Activated naive CD8-positive, alpha-beta T cell (primary cell): ENCODE measurements at regions not wholly inside any gene's neighbourhood (a gene's known extent, or its start where the extent isn't known, plus 50 kb on each side); places are given as distances from the start of the nearest gene placed in this dataset.

Experiments used
- H3K27ac Mint-ChIP-seq: one replicate; pipeline ENCODE4 v1.8.0; 2021; ENCODE audit warnings: mixed read lengths
- H3K27me3 Mint-ChIP-seq: one replicate; pipeline ENCODE4 v1.8.0; 2021; ENCODE audit warnings: mixed read lengths
- H3K36me3 Mint-ChIP-seq: one replicate; pipeline ENCODE4 v1.8.0; 2021; ENCODE audit warnings: mixed read lengths
- H3K4me1 Mint-ChIP-seq: one replicate; pipeline ENCODE4 v1.8.0; 2021; ENCODE audit warnings: low read depth, mixed read lengths
- H3K4me3 Mint-ChIP-seq: one replicate; pipeline ENCODE4 v1.8.0; 2021; ENCODE audit warnings: mild to moderate bottlenecking, mixed read lengths
- H3K9me3 Mint-ChIP-seq: one replicate; pipeline ENCODE4 v1.8.0; 2021; ENCODE audit warnings: low read depth, mixed read lengths

GRCh38 chrX:129235903-129236302 is 287.4 kb downstream of the SMARCA1 start:
- no peaks in the 10 kb centered on the region for H3K27me3 Mint-ChIP-seq

GRCh38 chrX:129233786-129234185 is 289.5 kb downstream of the SMARCA1 start:
- no peaks in the 10 kb centered on the region for H3K4me1 Mint-ChIP-seq
- H3K36me3 Mint-ChIP-seq, result no peaks in the 10 kb centered on the region
- no peaks in the 10 kb centered on the region for H3K27me3 Mint-ChIP-seq
- H3K9me3 Mint-ChIP-seq, result no peaks in the 10 kb centered on the region
- no peak overlapping the region for H3K4me3 Mint-ChIP-seq
- H3K27ac Mint-ChIP-seq, result no peak overlapping the region

More at GRCh38 chrX:129235903-129236302, 287.4 kb downstream of the SMARCA1 start:
- Mint-ChIP-seq H3K36me3 (no peaks in the 10 kb centered on the region), H3K4me3 (no peak overlapping the region), H3K9me3 (no peaks in the 10 kb centered on the region), H3K27ac (no peak overlapping the region), H3K4me1 (no peaks in the 10 kb centered on the region)

- Mint-ChIP-seq H3K27me3 (no peaks in the 10 kb centered on the region), H3K36me3 (no peaks in the 10 kb centered on the region), H3K4me3 (no peak overlapping the region), H3K4me1 (no peaks in the 10 kb centered on the region), H3K9me3 (no peaks in the 10 kb centered on the region), H3K27ac (no peak overlapping the region)
Observed at GRCh38 chrX:129230850-129231512, 292.3 kb downstream of the SMARCA1 start.

- H3K4me3 Mint-ChIP-seq, result no peak overlapping the region
- H3K27me3 Mint-ChIP-seq, result no peaks in the 10 kb centered on the region
- H3K36me3 Mint-ChIP-seq, result no peaks in the 10 kb centered on the region
- no peaks in the 10 kb centered on the region for H3K4me1 Mint-ChIP-seq
- no peak overlapping the region for H3K27ac Mint-ChIP-seq
- H3K9me3 Mint-ChIP-seq, result no peaks in the 10 kb centered on the region
Observed at GRCh38 chrX:129230168-129230567, 293.1 kb downstream of the SMARCA1 start.

GRCh38 chrX:129227366-129227765 is 295.9 kb downstream of the SMARCA1 start:
- no peak overlapping the region for H3K4me3 Mint-ChIP-seq

GRCh38 chrX:129193357-129193756 is 329.9 kb downstream of the SMARCA1 start:
- H3K27me3 Mint-ChIP-seq, result no peaks in the 10 kb centered on the region
- no peaks in the 10 kb centered on the region for H3K9me3 Mint-ChIP-seq
- H3K27ac Mint-ChIP-seq, result no peak overlapping the region
- no peak overlapping the region for H3K4me3 Mint-ChIP-seq
- H3K4me1 Mint-ChIP-seq, result no peaks in the 10 kb centered on the region
- H3K36me3 Mint-ChIP-seq, result no peaks in the 10 kb centered on the region

More at GRCh38 chrX:129227366-129227765, 295.9 kb downstream of the SMARCA1 start:
- Mint-ChIP-seq H3K36me3 (no peaks in the 10 kb centered on the region), H3K9me3 (no peaks in the 10 kb centered on the region), H3K4me1 (no peaks in the 10 kb centered on the region), H3K27me3 (no peaks in the 10 kb centered on the region), H3K27ac (no peak overlapping the region)

GRCh38 chrX:129188231-129188630 is 335.1 kb downstream of the SMARCA1 start:
- H3K27ac Mint-ChIP-seq, result no peak overlapping the region
- no peaks in the 10 kb centered on the region for H3K27me3 Mint-ChIP-seq
- H3K36me3 Mint-ChIP-seq, result no peaks in the 10 kb centered on the region
- H3K9me3 Mint-ChIP-seq, result no peaks in the 10 kb centered on the region
- H3K4me1 Mint-ChIP-seq, result no peaks in the 10 kb centered on the region
- no peak overlapping the region for H3K4me3 Mint-ChIP-seq

GRCh38 chrX:129176710-129177109 is 346.6 kb downstream of the SMARCA1 start:
- H3K27ac Mint-ChIP-seq, result no peak overlapping the region
- no peaks in the 10 kb centered on the region for H3K27me3 Mint-ChIP-seq
- no peaks in the 10 kb centered on the region for H3K4me1 Mint-ChIP-seq
- H3K36me3 Mint-ChIP-seq, result no peaks in the 10 kb centered on the region
- H3K9me3 Mint-ChIP-seq, result peaks cover 2% of the 10 kb centered on the region
- H3K4me3 Mint-ChIP-seq, result no peak overlapping the region

GRCh38 chrX:129161108-129161507 is 362.2 kb downstream of the SMARCA1 start:
- no peaks in the 10 kb centered on the region for H3K36me3 Mint-ChIP-seq
- H3K4me3 Mint-ChIP-seq, result no peak overlapping the region
- no peaks in the 10 kb centered on the region for H3K9me3 Mint-ChIP-seq
- H3K27ac Mint-ChIP-seq, result no peak overlapping the region
- H3K4me1 Mint-ChIP-seq, result no peaks in the 10 kb centered on the region
- H3K27me3 Mint-ChIP-seq, result no peaks in the 10 kb centered on the region

GRCh38 chrX:129158505-129158904 is 364.8 kb downstream of the SMARCA1 start:
- H3K36me3 Mint-ChIP-seq, result no peaks in the 10 kb centered on the region
- no peak overlapping the region for H3K4me3 Mint-ChIP-seq
- H3K27me3 Mint-ChIP-seq, result no peaks in the 10 kb centered on the region
- H3K4me1 Mint-ChIP-seq, result no peaks in the 10 kb centered on the region
- no peak overlapping the region for H3K27ac Mint-ChIP-seq
- no peaks in the 10 kb centered on the region for H3K9me3 Mint-ChIP-seq

GRCh38 chrX:129145840-129146272 is 377.4 kb downstream of the SMARCA1 start:
- Mint-ChIP-seq H3K4me1 (no peaks in the 10 kb centered on the region), H3K27me3 (no peaks in the 10 kb centered on the region), H3K9me3 (no peaks in the 10 kb centered on the region), H3K27ac (no peak overlapping the region), H3K4me3 (no peak overlapping the region), H3K36me3 (no peaks in the 10 kb centered on the region)

- Mint-ChIP-seq H3K4me1 (no peaks in the 10 kb centered on the region), H3K36me3 (no peaks in the 10 kb centered on the region), H3K27me3 (no peaks in the 10 kb centered on the region), H3K4me3 (no peak overlapping the region), H3K27ac (no peak overlapping the region), H3K9me3 (no peaks in the 10 kb centered on the region)
Observed at GRCh38 chrX:129145385-129145784, 377.9 kb downstream of the SMARCA1 start.

- Mint-ChIP-seq H3K36me3 (no peaks in the 10 kb centered on the region), H3K4me3 (no peak overlapping the region), H3K27ac (no peak overlapping the region), H3K4me1 (no peaks in the 10 kb centered on the region), H3K27me3 (no peaks in the 10 kb centered on the region), H3K9me3 (no peaks in the 10 kb centered on the region)
Observed at GRCh38 chrX:129144172-129145038, 378.9 kb downstream of the SMARCA1 start.

- Mint-ChIP-seq H3K27ac (no peak overlapping the region), H3K36me3 (no peaks in the 10 kb centered on the region), H3K9me3 (no peaks in the 10 kb centered on the region), H3K27me3 (peaks cover 1% of the 10 kb centered on the region), H3K4me1 (no peaks in the 10 kb centered on the region), H3K4me3 (no peak overlapping the region)
Observed at GRCh38 chrX:129139837-129140598, 383.3 kb downstream of the SMARCA1 start.
